ENCODE measurements at regions not wholly inside any gene's neighbourhood (a gene's known extent, or its start where the extent isn't known, plus 50 kb on each side); places are given as distances from the start of the nearest gene placed in this dataset.

DNA sequence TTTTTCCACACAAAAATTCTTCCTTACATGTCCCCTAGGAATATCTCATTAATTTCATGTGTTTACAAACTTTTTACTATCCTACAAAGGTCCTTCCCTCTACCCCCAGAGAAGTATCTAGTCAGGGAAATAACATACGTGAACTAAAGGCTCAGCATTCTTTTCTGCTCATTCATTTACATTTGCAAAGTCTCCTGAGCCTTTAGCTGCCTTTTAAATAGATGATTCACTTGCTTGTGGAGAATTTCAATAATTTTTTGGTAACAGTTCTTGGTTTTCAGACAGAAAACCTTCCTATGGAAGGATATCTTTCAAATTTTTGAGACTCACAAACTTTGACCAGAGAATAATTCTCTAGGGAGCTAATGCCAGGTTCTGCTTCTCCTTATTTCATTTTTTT, 81.5 kb upstream of the RMDN2 start:
- DNase-seq, result no peak

DNA sequence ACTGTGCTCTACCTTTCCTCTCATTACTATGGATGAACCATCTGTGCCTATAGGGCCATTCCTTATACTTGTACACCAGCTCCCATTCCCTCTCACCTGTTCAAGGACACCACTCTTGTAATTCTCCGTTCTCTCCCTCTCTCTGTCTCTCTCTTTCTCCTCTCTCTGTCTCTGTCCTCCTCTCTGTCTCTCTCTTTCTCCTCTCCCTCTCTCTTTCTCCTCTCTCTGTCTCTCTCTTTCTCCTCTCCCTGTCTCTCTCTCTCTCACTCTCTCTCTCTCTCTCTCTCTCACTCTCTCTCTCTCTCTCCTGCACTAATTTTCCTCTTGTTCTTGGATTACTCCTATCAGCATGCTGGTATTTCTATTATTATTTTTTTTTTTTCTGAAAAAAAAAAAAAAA, 78.9 kb upstream of the RMDN2 start:
- DNase-seq, result no peak

GRCh38 chr2:37847792-37848191, 77.3 kb upstream of the RMDN2 start:
- no peak for DNase-seq

DNA sequence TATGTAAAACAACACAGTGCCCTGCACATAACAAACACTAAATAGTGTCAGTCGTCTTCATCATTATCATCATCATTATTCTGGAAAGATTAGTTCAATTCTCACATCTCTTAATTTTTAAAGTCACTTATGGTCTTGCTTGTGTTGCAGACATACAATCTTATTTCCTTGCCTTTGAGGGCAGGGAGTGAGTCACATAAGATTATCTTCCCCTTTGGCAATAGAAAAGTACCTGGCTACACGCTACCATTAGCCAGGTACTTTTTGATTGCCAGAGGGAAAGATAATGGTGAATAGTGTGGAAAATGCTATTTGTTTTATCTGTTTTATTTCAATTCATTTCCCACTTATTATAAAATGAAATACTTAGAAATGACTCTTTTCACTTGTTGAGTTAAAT, 76.6 kb upstream of the RMDN2 start:
- no peak for DNase-seq

DNA sequence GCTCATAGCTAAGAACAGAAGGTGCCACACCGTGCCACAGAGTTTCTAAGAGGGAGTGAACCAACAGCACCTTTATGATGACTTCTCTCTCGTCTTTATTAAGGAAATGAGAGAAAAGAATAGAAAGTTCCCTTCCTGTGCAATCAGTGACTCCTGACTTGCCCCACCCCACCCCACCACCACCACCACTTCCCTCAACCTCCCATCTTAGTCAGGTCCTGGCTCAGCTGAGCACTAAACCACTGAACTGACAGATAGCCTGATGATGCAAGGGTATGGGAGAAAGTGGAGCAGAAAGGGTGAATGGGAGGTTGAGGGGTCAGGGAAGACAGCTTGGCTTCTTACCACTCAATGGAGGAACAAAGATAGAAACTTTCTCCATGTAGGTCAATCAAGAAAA, 75.2 kb upstream of the RMDN2 start:
- DNase-seq, result no peak

DNA sequence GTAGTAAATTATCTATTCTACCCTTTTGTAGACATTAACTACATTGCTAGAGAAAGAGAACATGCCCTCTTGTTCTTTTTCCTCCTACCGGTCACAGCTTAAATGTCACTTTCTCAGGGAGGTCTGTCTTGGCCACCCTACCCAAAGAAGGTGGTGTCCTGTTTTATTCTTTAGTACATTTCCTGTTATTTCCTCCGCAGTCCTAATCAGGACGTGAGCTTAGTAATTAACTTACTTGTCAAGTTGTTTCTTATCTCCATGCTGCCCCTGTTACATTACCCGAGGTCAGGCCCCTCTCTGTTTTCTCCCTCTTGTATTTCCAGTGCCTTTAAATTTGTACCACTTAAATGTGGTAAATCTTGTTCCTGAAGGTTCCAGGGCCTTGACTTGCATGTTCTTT, 73.7 kb upstream of the RMDN2 start:
- DNase-seq, result no peak

GRCh38 chr2:37851828-37852584, 73.1 kb upstream of the RMDN2 start:
- no peak for DNase-seq

DNA sequence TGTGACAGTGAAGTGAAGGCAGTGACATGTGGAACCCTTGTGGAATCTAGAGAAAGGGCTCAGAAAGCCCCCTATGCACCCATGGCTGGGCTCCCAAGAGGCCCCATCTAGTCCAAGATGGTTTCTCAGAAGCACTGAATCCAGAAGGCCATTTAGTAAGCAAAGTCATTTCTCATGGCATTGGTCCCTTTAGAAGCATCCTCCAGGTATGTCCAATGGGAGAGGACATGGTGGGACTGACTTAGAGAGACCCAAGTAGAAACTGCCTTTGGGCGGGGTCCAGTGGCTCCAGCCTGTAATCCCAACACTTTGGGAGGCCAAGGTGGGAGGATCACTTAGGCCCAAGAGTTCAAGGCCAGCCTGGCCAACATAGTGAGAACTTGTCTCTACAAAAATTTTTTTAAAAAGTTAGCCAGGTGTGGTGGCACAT, 72.5 kb upstream of the RMDN2 start:
- no peak for DNase-seq

GRCh38 chr2:37854676-37855282, 70.3 kb upstream of the RMDN2 start:
- DNase-seq, result no peak

DNA sequence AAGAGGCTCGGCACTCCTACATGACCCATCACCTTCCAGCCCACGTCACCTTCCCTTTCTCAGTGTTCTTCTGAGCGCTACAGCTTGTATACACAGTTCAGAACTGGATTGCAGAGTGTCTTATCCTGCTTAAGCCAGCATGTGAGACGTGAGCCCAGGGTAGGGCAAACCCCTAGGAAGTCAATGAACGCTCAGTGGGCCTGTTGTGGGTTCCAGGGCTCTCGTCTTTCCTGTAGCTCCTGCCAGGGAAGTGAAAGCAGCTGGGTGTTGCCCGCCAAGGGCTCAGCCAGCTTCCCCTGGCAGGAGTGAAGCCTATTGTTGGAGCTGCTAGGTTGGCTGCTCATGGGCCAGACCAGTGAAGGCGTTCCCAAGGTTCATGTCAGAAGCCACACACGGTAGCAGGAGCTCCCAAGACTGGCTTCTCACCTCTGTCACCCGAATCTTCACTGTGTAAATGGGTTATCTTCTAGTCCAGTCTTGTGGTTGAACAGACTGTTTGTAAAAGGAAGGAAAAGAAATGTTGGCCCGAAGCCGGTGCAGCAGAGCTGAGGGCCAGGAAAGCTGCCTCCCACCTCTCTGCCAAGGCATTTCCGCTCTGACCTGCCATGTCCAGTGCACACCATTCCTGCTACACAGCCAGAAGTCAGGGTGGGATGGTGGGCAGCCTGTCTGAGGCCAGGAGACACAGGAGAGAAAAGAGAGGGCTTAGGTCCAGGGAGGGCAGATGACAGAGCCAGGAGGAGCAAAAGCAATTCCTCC, 69.6 kb upstream of the RMDN2 start:
- DNase-seq, result no peak

DNA sequence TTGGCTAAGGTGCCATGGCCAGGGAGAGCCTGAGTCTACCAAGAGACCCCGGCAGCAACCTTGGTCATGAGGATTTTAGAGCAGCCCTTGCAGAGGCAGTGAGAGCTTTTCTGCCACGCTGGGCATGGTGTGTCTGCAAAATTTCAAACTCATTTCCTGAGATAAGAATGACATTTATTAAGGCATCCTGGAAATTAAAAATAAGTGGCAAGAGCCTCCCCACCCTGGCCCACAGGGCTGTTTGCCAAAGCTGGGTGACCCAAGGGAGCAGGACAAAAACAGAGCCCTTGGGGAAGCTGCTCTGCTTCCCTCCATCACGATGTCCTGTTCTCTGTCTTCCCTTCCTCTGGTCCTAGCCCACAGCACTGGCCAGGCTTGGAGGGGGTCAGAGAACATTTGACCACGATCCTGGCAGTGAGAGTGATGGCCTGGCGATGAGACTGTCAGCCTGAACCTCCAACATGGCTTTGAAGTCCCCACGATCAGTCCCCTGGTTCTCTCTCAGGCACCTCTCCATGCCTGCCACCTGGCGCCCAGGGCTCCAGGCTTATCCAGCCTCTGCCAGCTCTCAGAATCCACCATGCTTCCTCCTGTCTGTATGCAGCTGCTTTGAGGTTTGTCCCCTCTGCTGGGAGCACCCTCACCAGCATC, 68.9 kb upstream of the RMDN2 start:
- no peak for DNase-seq

DNA sequence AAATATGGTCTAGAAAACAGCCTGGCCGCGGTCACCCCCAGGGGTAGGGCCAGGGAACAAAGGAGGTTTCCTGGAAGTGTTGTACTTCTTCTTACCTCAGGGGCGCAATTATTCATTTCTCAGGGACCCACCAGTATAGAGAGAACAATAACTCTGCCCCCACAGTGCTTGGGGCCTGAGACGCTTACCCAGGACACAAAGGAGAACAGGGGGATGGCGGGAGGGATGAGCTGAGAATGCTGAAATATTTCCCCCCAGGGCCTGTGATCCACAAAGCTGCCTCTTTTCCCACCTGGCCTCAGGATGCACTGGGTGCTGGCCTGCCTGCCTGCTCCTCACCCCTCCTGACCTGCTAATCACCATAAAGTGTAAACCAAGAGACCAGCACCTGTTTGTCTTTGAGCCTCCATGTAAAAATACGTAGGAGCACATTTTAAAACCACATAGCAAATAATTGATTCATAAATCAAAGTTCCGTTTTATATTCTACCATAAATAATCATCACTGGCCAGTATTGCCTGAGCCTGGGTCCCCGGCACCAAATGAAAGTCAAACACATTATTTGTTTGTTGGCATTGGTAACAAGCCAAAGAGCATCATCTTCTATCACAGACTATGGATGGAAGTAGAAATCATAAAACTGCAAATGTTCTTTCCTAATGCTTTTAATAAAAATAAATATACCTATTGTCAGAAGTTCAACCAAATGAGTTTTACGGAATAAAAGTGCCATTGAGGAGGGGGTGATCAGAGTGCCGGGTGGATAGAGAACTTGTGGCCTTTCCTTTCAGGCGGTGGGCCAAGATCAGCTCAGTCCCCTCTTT, 67.3 kb upstream of the RMDN2 start:
- no peak for DNase-seq

DNA sequence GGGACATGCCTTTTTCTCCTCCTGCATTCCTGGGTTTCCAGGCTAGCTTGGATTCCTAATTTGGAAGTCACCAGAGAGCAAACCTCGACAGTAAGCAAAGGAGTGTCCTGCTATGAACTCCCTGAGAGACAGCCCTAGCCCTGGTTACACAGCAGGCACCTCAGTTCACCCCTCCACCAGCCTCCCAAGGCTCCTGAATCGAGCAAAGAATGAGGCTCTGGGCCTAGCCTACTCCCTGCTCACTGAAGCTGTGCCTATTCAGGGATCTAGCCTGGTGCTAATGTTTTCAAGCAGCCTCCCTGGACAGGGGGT, 66.7 kb upstream of the RMDN2 start:
- DNase-seq, result no peak

- no peak for DNase-seq
These were observed 66.3 kb upstream of the RMDN2 start for GRCh38 chr2:37858725-37859267.

DNA sequence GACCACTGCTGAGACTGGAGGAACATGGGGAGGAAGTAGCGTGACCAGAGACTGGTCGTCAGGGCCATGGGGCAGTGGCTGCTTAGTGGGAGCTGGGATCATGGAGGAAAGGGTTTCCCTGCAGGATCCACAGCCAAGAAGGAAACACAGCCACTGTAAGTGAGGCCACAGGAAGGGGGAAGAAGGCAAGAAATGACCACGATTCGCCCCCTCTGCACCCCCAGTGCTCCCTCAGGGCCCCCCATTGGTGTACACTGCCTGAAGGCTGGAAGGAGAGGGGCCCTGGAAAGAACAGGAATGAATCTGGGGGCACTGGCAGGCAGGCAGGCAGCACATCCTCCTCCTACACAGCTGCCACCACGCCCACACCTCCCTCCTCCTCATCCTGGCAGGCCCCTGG, 62.5 kb upstream of the RMDN2 start:
- no peak for DNase-seq

- DNase-seq, result no peak
These were observed 60.9 kb upstream of the RMDN2 start for GRCh38 chr2:37864217-37864616.

DNA sequence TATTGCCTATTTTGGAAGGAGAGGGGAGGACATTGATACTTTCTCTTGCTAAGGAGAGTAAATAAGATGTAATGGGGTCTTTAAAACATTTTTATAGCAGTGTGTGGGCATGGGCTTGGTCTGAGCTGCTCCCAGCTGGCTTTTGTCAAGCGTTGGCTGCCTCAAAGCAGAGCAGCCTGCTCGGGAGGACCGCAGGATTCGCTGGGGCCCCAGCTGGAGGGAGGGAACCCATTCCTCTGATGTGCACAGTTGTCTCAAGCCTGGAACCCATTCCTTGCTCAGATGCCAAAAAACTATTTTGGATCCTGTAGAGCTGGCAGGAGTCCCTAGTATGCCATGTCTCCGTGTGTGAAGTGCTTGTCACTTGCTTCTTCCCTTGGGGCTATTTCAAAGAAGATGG, 59.4 kb upstream of the RMDN2 start:
- DNase-seq, result no peak

DNA sequence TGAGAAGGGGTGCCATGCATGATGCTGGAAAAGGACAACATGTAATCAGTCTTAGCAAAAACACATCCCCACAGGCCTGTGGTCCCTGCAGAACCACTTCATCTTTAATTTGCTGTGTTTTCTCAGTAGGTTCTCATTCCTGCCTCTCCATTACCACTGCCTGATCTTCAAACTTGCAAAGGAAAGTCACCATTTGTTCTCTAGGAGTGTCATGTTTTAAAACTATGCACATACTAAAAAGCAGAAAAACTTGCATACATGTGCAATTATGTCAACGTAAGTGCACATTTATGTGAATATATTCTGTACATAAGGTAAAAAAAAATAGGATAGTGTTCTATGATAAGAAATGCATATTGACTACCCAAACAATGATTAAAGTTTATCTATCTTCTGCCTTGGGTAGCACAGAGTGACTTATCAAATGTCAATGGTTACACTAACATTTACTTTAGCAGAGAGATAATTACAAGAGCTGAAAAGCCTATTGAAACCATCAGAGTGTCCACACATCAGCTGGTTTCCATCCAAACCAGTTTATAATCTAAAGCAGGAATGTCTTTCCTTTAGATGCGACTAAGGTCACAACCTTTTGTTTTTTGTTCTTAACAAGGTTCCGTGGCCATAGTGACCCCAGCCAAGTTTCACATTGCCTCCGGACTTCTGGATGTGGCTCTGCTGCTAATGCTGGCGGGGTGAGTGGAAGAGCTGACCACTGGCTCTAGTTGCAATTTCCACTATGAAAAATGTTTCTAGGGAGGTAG, 58.7 kb upstream of the RMDN2 start:
- DNase-seq, result no peak

- DNase-seq, result no peak
These were observed 57.9 kb upstream of the RMDN2 start for GRCh38 chr2:37867166-37867565.

GRCh38 chr2:37868866-37869265, 56.2 kb upstream of the RMDN2 start:
- no peak for DNase-seq

DNA sequence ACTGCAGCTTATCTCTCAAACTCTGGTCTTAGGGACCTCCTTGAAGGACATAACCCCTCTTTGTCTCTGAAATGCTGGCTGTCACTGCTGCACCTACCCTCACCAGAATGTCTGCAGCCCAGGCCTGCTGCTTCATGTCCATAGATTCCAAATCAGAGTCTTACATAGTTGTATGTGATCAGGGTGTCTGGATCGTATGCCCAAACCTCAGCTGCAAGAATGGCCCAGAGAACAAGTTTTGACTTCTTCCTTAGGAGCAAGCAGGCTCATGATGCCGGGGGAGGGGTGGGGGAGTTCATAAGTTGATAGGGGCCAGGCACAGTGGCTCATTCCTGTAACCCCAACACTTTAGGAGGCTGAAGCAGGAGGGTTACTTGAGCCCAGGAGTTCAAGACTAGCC, 55.8 kb upstream of the RMDN2 start:
- DNase-seq, result no peak

- DNase-seq, result no peak
These were observed 55.3 kb upstream of the RMDN2 start for GRCh38 chr2:37869771-37870170.
